ENCODE measurements at regions not wholly inside any gene's neighbourhood (a gene's known extent, or its start where the extent isn't known, plus 50 kb on each side); places are given as distances from the start of the nearest gene placed in this dataset.
"Not testable (repeated sequence)": the region's sequence is repeated elsewhere in the genome, so short reads cannot be mapped to it uniquely, and the experiment has no call there.

DNA sequence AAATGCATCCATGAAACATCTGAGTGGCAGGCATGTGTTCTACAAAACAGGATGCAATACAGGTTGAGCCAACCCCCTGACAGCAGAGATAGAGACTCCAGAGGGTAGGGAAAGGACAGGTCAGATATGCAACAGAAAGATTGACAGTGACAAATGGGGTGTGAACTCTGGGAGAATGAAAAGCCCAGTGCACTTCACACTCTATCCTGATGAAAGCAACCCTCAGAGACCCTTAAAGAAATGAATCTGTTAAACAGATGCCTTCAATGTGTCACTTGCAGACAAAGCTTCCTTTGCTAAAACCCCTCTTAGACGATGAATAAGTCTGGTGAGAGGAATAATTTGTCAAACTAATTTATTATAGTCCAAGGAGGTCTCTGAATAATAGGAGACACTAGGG is 89.9 kb downstream of the RFPL4B start:
- no peak for TF ChIP-seq CTCF (IDR thresholded peaks at IDR 0.05; ENCODE audit: control insufficient read depth, extremely low read depth, insufficient read depth)
- no peak overlapping the region for H3K4me3 ChIP-seq (ENCODE audit: low read depth, low read length)
- DNase-seq (ENCODE audit: low read depth) = no peak

DNA sequence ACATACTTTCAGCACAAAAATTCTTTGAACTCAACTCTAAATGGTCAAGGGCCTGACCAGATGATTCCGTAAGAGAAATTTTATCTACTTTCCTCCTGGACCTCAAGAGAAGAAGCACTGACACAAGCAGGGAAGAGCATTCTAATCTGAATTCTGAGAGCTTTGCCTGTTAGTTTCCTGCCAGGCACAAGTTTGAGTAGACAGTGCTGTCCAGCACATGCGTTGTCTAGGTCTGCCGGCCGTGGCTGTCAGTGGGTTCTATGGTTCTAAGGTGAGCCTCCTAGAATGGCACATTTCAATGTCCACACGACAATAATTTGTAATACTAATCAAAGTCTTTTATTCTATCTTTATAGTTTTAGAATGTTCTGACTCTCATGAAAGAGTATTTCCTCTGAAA is 91.9 kb downstream of the RFPL4B start:
- DNase-seq (ENCODE audit: low read depth) = no peak
- no peak overlapping the region for H3K4me3 ChIP-seq (ENCODE audit: low read depth, low read length)
- TF ChIP-seq CTCF (IDR thresholded peaks at IDR 0.05; ENCODE audit: control insufficient read depth, extremely low read depth, insufficient read depth) = no peak

DNA sequence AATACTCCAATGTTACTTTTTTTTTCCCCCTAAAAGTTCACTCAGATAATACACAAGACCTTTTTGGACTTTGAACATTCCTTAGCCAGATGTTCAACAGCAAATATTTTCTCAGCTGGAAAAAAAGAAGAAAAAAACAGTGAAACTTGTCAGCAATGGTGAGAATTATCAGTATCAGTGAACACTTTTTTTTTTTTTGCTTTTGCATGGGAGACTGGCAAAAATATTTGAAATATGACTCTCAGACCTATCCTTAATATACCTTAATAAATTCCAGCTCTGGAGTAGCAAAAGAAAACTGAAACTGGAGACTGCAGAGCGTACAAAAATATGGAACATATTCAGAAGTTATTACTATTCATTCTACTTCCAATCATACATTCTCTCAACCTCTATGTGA is 92.3 kb downstream of the RFPL4B start:
- H3K4me3 ChIP-seq (ENCODE audit: low read depth, low read length) = no peak overlapping the region
- TF ChIP-seq CTCF (IDR thresholded peaks at IDR 0.05; ENCODE audit: control insufficient read depth, extremely low read depth, insufficient read depth) = no peak

DNA sequence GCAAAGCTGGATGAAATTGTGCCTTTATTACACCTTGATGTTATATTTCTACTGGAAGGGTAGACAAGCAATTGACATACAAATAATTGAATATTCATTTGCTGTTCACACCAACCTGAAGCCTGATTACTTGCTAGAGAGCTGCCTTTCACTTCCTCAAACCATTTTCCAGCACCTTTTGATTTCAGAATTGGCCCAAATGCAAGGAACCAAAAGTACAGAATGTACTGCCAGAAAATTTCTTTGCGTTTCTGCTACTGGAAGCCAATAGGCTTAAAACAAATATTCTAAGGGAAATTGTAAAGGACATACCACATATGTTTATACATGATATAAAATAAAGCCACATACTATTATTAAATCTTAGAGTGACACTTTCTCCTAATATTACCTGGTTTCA is 94.5 kb downstream of the RFPL4B start:
- H3K4me3 ChIP-seq (ENCODE audit: low read depth, low read length) = no peak overlapping the region
- no peak for TF ChIP-seq CTCF (IDR thresholded peaks at IDR 0.05; ENCODE audit: control insufficient read depth, extremely low read depth, insufficient read depth)
- peak; percentile 85 for DNase-seq (ENCODE audit: low read depth)

More for the DNA sequence above, 92.3 kb downstream of the RFPL4B start:
- DNase-seq (ENCODE audit: low read depth) = no peak

- DNase-seq (ENCODE audit: low read depth) = no peak
Measured at GRCh38 chr6:112443179-112444065, 96.3 kb downstream of the RFPL4B start.

GRCh38 chr6:112448786-112449185 is 101.7 kb downstream of the RFPL4B start:
- DNase-seq (ENCODE audit: low read depth); H3K4me3 ChIP-seq (ENCODE audit: low read depth, low read length): not testable (repeated sequence)

More at GRCh38 chr6:112443179-112444065, 96.3 kb downstream of the RFPL4B start:
- no peak overlapping the region for H3K4me3 ChIP-seq (ENCODE audit: low read depth, low read length)
- TF ChIP-seq CTCF (IDR thresholded peaks at IDR 0.05; ENCODE audit: control insufficient read depth, extremely low read depth, insufficient read depth) = no peak

DNA sequence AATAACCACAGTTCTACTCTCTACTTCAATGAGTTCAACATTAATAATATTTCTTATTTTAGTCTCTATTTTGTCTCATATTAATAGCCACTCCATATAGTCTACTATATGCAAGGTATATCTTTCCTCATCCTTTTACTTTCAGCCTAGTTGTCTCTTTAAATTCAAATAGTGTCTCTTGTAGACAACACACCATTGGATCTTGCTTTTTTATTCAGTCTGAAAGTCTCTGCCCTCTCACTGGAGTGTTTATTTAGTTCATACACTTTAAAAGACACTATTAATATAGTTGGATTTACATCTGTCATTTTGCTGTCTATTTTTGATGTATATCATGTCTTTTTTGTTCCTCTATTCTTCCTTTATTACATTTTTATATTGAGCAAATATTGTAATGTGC is 103.5 kb downstream of the RFPL4B start:
- no peak overlapping the region for H3K4me3 ChIP-seq (ENCODE audit: low read depth, low read length)
- no peak for TF ChIP-seq CTCF (IDR thresholded peaks at IDR 0.05; ENCODE audit: control insufficient read depth, extremely low read depth, insufficient read depth)

More for the DNA sequence above, 103.5 kb downstream of the RFPL4B start:
- no peak for DNase-seq (ENCODE audit: low read depth)
